CD8-positive, alpha-beta memory T cell (primary cell): ENCODE measurements at regions not wholly inside any gene's neighbourhood (a gene's known extent, or its start where the extent isn't known, plus 50 kb on each side); places are given as distances from the start of the nearest gene placed in this dataset.

Source experiments
- CTCF ChIA-PET: fragments of 350-600 bp; sonication (Branson Sonifier 250); formaldehyde crosslinking; loops from one replicate; lab custom pipeline; 2021; ENCODE audit warnings: antibody characterized with exemption; lab: Charles Lee
- POLR2A ChIA-PET: fragments of 350-600 bp; sonication (Branson Sonifier 250); formaldehyde crosslinking; loops from one replicate; lab custom pipeline; 2021; ENCODE audit warnings: antibody characterized with exemption; lab: Charles Lee
- DNase-seq, 5 donors: peaks; one replicate each; pipeline versions ENCODE4 v3.0.0 to v3.0.0-alpha.2; 2020 to 2022; ENCODE audit warnings: mixed read lengths in 1 of 5
- H3K27ac ChIP-seq: one replicate; pipeline ENCODE4 v1.7.0; 2013; ENCODE audit warnings: low read depth, mild to moderate bottlenecking, low read length, moderate library complexity
- H3K27me3 ChIP-seq: 2 replicates; pipeline ENCODE4 v1.7.0; 2013; ENCODE audit warnings: low read length, mild to moderate bottlenecking; ENCODE audit not compliant: insufficient read depth, poor library complexity, severe bottlenecking
- H3K36me3 ChIP-seq: 2 replicates; pipeline ENCODE4 v1.7.0; 2013; ENCODE audit warnings: mild to moderate bottlenecking, low read length, moderate library complexity; ENCODE audit not compliant: insufficient read depth
- H3K4me1 ChIP-seq: 2 replicates; pipeline ENCODE4 v1.7.0; 2013; ENCODE audit warnings: mild to moderate bottlenecking, low read length, moderate library complexity; ENCODE audit not compliant: insufficient read depth
- H3K4me3 ChIP-seq: 2 replicates; pipeline ENCODE4 v1.7.0; 2013; ENCODE audit warnings: mild to moderate bottlenecking, low read length
- H3K9me3 ChIP-seq: 2 replicates; pipeline ENCODE4 v1.7.0; 2013; ENCODE audit warnings: mild to moderate bottlenecking, low read length
- H3K27ac Mint-ChIP-seq, 8 donors: one replicate each; pipeline ENCODE4 v1.8.0; 2020 to 2021; ENCODE audit warnings: mixed read lengths in 8 of 8, mild to moderate bottlenecking in 6 of 8, inconsistent platforms in 3 of 8, moderate library complexity in 3 of 8
- H3K27me3 Mint-ChIP-seq, 2 donors: one replicate each; pipeline ENCODE4 v1.8.0; 2020 to 2021; ENCODE audit warnings: mixed read lengths in 2 of 2, mild to moderate bottlenecking in 1 of 2, moderate library complexity in 1 of 2
- H3K36me3 Mint-ChIP-seq, 3 donors: one replicate each; pipeline ENCODE4 v1.8.0; 2020 to 2021; ENCODE audit warnings: mixed read lengths in 3 of 3, inconsistent platforms in 1 of 3, mild to moderate bottlenecking in 1 of 3
- H3K4me1 Mint-ChIP-seq, 3 donors: one replicate each; pipeline ENCODE4 v1.8.0; 2020 to 2021; ENCODE audit warnings: mixed read lengths in 3 of 3, inconsistent platforms in 1 of 3, mild to moderate bottlenecking in 1 of 3
- H3K4me3 Mint-ChIP-seq, 7 donors: one replicate each; pipeline ENCODE4 v1.8.0; 2020 to 2021; ENCODE audit warnings: mixed read lengths in 7 of 7, mild to moderate bottlenecking in 6 of 7, moderate library complexity in 4 of 7, inconsistent platforms in 2 of 7
- H3K9me3 Mint-ChIP-seq, 5 donors: one replicate each; pipeline ENCODE4 v1.8.0; 2020 to 2022; ENCODE audit warnings: mixed read lengths in 5 of 5, mild to moderate bottlenecking in 3 of 5, moderate library complexity in 2 of 5, inconsistent platforms in 1 of 5

- no peak for DNase-seq
- Mint-ChIP-seq H3K27ac (no peak overlapping the region), H3K9me3 (no peaks in the 10 kb centered on the region), H3K27me3 (no peaks in the 10 kb centered on the region), H3K36me3 (no peaks in the 10 kb centered on the region), H3K4me1 (peaks cover 0 to 5% (median 0%) of the 10 kb centered on the region in 3 donors), H3K4me3 (no peak overlapping the region)
- H3K27me3 ChIP-seq, result no peaks in the 10 kb centered on the region
- CTCF ChIA-PET, result no interaction called here
- H3K4me1 ChIP-seq, result no peaks in the 10 kb centered on the region
- H3K9me3 ChIP-seq, result no peaks in the 10 kb centered on the region
- POLR2A ChIA-PET, result no interaction called here
- H3K27ac ChIP-seq, result no peak overlapping the region
- no peaks in the 10 kb centered on the region for H3K36me3 ChIP-seq
- no peak overlapping the region for H3K4me3 ChIP-seq
Measured at GRCh38 chrY:7211971-7212370, 300.4 kb upstream of the AMELY start.

- Histone ChIP-seq H3K4me3 (no peak overlapping the region), H3K4me1 (no peaks in the 10 kb centered on the region), H3K27me3 (no peaks in the 10 kb centered on the region), H3K36me3 (no peaks in the 10 kb centered on the region), H3K9me3 (no peaks in the 10 kb centered on the region), H3K27ac (no peak overlapping the region)
- no peaks in the 10 kb centered on the region for H3K9me3 Mint-ChIP-seq
- no peaks in the 10 kb centered on the region for H3K27me3 Mint-ChIP-seq
- ChIA-PET POLR2A (no interaction called here), CTCF (no interaction called here)
- no peaks in the 10 kb centered on the region for H3K36me3 Mint-ChIP-seq
- H3K4me1 Mint-ChIP-seq, result peaks cover 0 to 9% (median 0%) of the 10 kb centered on the region in 3 donors
- H3K27ac Mint-ChIP-seq, result no peak overlapping the region
- DNase-seq, result no peak
- no peak overlapping the region for H3K4me3 Mint-ChIP-seq
Measured at GRCh38 chrY:7204456-7204855, 292.9 kb upstream of the AMELY start.

- no peaks in the 10 kb centered on the region for H3K27me3 Mint-ChIP-seq
- ChIA-PET POLR2A (no interaction called here), CTCF (no interaction called here)
- no peaks in the 10 kb centered on the region for H3K36me3 Mint-ChIP-seq
- Histone ChIP-seq H3K27ac (no peak overlapping the region), H3K4me3 (no peak overlapping the region), H3K4me1 (no peaks in the 10 kb centered on the region), H3K36me3 (no peaks in the 10 kb centered on the region), H3K9me3 (no peaks in the 10 kb centered on the region), H3K27me3 (no peaks in the 10 kb centered on the region)
- no peak overlapping the region for H3K4me3 Mint-ChIP-seq
- H3K27ac Mint-ChIP-seq, result no peak overlapping the region
- DNase-seq, result no peak
- no peaks in the 10 kb centered on the region for H3K9me3 Mint-ChIP-seq
- no peaks in the 10 kb centered on the region for H3K4me1 Mint-ChIP-seq
Measured at GRCh38 chrY:7182591-7182990, 271.0 kb upstream of the AMELY start.

GRCh38 chrY:7177631-7178030 lies 266.1 kb upstream of the AMELY start:
- no peaks in the 10 kb centered on the region for H3K4me1 ChIP-seq
- Mint-ChIP-seq H3K4me3 (no peak overlapping the region), H3K27me3 (no peaks in the 10 kb centered on the region), H3K27ac (no peak overlapping the region), H3K4me1 (no peaks in the 10 kb centered on the region), H3K36me3 (no peaks in the 10 kb centered on the region), H3K9me3 (no peaks in the 10 kb centered on the region)
- no peak for DNase-seq
- H3K27ac ChIP-seq, result no peak overlapping the region
- no peak overlapping the region for H3K4me3 ChIP-seq
- H3K27me3 ChIP-seq, result no peaks in the 10 kb centered on the region
- CTCF ChIA-PET, result no interaction called here
- H3K9me3 ChIP-seq, result no peaks in the 10 kb centered on the region
- POLR2A ChIA-PET, result no interaction called here
- no peaks in the 10 kb centered on the region for H3K36me3 ChIP-seq

- H3K27ac Mint-ChIP-seq, result no peak overlapping the region
- Histone ChIP-seq H3K36me3 (no peaks in the 10 kb centered on the region), H3K27me3 (no peaks in the 10 kb centered on the region), H3K4me1 (no peaks in the 10 kb centered on the region), H3K9me3 (no peaks in the 10 kb centered on the region), H3K27ac (no peak overlapping the region), H3K4me3 (no peak overlapping the region)
- POLR2A ChIA-PET, result no interaction called here
- no peak for DNase-seq
- H3K27me3 Mint-ChIP-seq, result no peaks in the 10 kb centered on the region
- CTCF ChIA-PET, result no interaction called here
- H3K4me3 Mint-ChIP-seq, result no peak overlapping the region
- no peaks in the 10 kb centered on the region for H3K9me3 Mint-ChIP-seq
- peaks cover 0 to 19% (median 0%) of the 10 kb centered on the region in 3 donors for H3K4me1 Mint-ChIP-seq
- H3K36me3 Mint-ChIP-seq, result no peaks in the 10 kb centered on the region
Measured at GRCh38 chrY:7169475-7169874, 257.9 kb upstream of the AMELY start.

- peaks cover 4% of the 10 kb centered on the region for H3K4me1 ChIP-seq
- no peaks in the 10 kb centered on the region for H3K36me3 ChIP-seq
- no peaks in the 10 kb centered on the region for H3K27me3 Mint-ChIP-seq
- H3K27me3 ChIP-seq, result no peaks in the 10 kb centered on the region
- peaks cover 0 to 42% (median 0%) of the 10 kb centered on the region in 3 donors for H3K4me1 Mint-ChIP-seq
- no peak overlapping the region for H3K4me3 ChIP-seq
- peak overlapping the region in 2 of 8 donors; percentile 71 to 84 for H3K27ac Mint-ChIP-seq
- peak in 1 of 5 donors; percentile 43 for DNase-seq
- H3K9me3 Mint-ChIP-seq, result no peaks in the 10 kb centered on the region
- peak overlapping the region in 2 of 7 donors; percentile 65 to 71 for H3K4me3 Mint-ChIP-seq
- no peaks in the 10 kb centered on the region for H3K9me3 ChIP-seq
- H3K27ac ChIP-seq, result no peak overlapping the region
- ChIA-PET CTCF (interaction anchor here (1.3 kb wide), 1 partner anchor 25 kb away, joined by 3 read pairs; no protein-coding TSS in a partner anchor), POLR2A (interaction anchor here (0.8 kb wide), 1 partner anchor 132 kb away, joined by 5 read pairs; no protein-coding TSS in a partner anchor)
- H3K36me3 Mint-ChIP-seq, result no peaks in the 10 kb centered on the region
Measured at GRCh38 chrY:7141477-7141876, 229.9 kb upstream of the AMELY start.
